Transverse colon (tissue), 4 donors: ENCODE measurements at regions not wholly inside any gene's neighbourhood (a gene's known extent, or its start where the extent isn't known, plus 50 kb on each side); places are given as distances from the start of the nearest gene placed in this dataset.

ENCODE experiments used
- DNase-seq: peaks from one replicate; pipeline ENCODE4 v3.0.0-alpha.2; 2019
- H3K27ac ChIP-seq, 4 donors: fragments of 200-600 bp; sonication (generic); 2 replicates each; pipeline ENCODE4 v1.5.1; 2016 to 2018; ENCODE audit warnings: inconsistent platforms in 4 of 4
- H3K27me3 ChIP-seq: fragments of 200-600 bp; sonication (generic); 2 replicates; pipeline ENCODE4 v1.5.1; 2017; ENCODE audit warnings: inconsistent platforms
- H3K36me3 ChIP-seq, 4 donors: fragments of 200-600 bp; sonication (generic); 2 replicates each; pipeline ENCODE4 v1.5.1; 2017 to 2019; ENCODE audit warnings: inconsistent platforms in 4 of 4
- H3K4me1 ChIP-seq, 4 donors: fragments of 200-600 bp; sonication (generic); 2 replicates each; pipeline ENCODE4 v1.5.1; 2017 to 2020; ENCODE audit warnings: inconsistent platforms in 4 of 4
- H3K4me3 ChIP-seq, 4 donors: fragments of 200-600 bp; sonication (generic); 1 replicate in 1 of 4; 2 replicates in 3 of 4; pipeline versions ENCODE4 v1.5.1 to v1.6.1; 2017 to 2019; ENCODE audit warnings: inconsistent platforms in 4 of 4
- H3K9me3 ChIP-seq, 2 donors: fragments of 200-600 bp; sonication (generic); 2 replicates each; pipeline ENCODE4 v1.5.1; 2017 to 2019; ENCODE audit warnings: inconsistent platforms in 2 of 2
- EP300 ChIP-seq: sonication (generic); formaldehyde crosslinking; IDR thresholded peaks from one replicate; pipeline ENCODE4 v1.6.1; 2017; ENCODE audit warnings: antibody characterized with exemption, low read depth
- POLR2A ChIP-seq: fragments of 450-650 bp; IDR thresholded peaks from one replicate; pipeline ENCODE4 v1.6.1; 2016; ENCODE audit warnings: antibody characterized with exemption, mild to moderate bottlenecking, moderate library complexity
- POLR2AphosphoS5 ChIP-seq, 3 donors: sonication (generic); formaldehyde crosslinking; IDR thresholded peaks; one replicate each; pipeline ENCODE4 v1.6.1; 2016; ENCODE audit warnings: antibody characterized with exemption in 3 of 3
- WGBS, 2 donors: methylation state at CpG; one replicate each; pipeline ENCODE4 v1.1.5; 2018; ENCODE audit warnings: low coverage in 1 of 2; 5-methylcytosine and 5-hydroxymethylcytosine counted together
- in situ Hi-C, 4 donors: fragments of 200-750 bp; cut with MboI; loops; one replicate each; pipeline versions ENCODE4 v1.15.0 to v1.15.1; 2017; ENCODE audit warnings: low sequenced_read_pairs in 3 of 4, low pct_ligation_motif_present in 1 of 4, low pct_unique_long_range_greater_than_20kb in 1 of 4
- intact Hi-C: fragments of 100-400 bp; cut with DNase I; formaldehyde crosslinking; loops from one replicate; pipeline ENCODE4 v1.15.1; 2023; ENCODE audit warnings: low total_unique reads
- TF ChIP-seq, protein P1 (sequence below), 5 experiments: fragments of 200-600 bp in 3 of 5; fragments of 450-650 bp in 2 of 5; sonication (generic) in 3 of 5; IDR thresholded peaks; 1 replicate in 2 of 5; 2 replicates in 3 of 5; pipeline ENCODE4 v1.5.1; 2016 to 2017; ENCODE audit warnings: antibody characterized with exemption in 5 of 5, inconsistent platforms in 3 of 5, mild to moderate bottlenecking in 2 of 5, moderate library complexity in 1 of 5

- 83 to 89% methylated on average over 1 of the region's 1 CpG for WGBS, 2 donors
- H3K27ac ChIP-seq: no peak overlapping the region
- DNase-seq: no peak
- H3K36me3 ChIP-seq: no peaks in the 10 kb centered on the region
- no peak overlapping the region for H3K4me3 ChIP-seq
- no peak for TF ChIP-seq POLR2AphosphoS5 (IDR thresholded peaks at IDR 0.05)
- TF ChIP-seq POLR2A: no peak
- no peak for TF ChIP-seq EP300
- TF ChIP-seq, protein P1, sequence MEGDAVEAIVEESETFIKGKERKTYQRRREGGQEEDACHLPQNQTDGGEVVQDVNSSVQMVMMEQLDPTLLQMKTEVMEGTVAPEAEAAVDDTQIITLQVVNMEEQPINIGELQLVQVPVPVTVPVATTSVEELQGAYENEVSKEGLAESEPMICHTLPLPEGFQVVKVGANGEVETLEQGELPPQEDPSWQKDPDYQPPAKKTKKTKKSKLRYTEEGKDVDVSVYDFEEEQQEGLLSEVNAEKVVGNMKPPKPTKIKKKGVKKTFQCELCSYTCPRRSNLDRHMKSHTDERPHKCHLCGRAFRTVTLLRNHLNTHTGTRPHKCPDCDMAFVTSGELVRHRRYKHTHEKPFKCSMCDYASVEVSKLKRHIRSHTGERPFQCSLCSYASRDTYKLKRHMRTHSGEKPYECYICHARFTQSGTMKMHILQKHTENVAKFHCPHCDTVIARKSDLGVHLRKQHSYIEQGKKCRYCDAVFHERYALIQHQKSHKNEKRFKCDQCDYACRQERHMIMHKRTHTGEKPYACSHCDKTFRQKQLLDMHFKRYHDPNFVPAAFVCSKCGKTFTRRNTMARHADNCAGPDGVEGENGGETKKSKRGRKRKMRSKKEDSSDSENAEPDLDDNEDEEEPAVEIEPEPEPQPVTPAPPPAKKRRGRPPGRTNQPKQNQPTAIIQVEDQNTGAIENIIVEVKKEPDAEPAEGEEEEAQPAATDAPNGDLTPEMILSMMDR (IDR thresholded peaks at IDR 0.05): no peak
- intact Hi-C loops (no loop called here), in situ Hi-C loops (no loop called here)
- H3K27me3 ChIP-seq: no peaks in the 10 kb centered on the region
- no peaks in the 10 kb centered on the region for H3K9me3 ChIP-seq
- no peaks in the 10 kb centered on the region for H3K4me1 ChIP-seq
Measured at GRCh38 chr20:54295686-54296085, 87.8 kb downstream of the PFDN4 start.

- TF ChIP-seq EP300: no peak
- no peak for TF ChIP-seq POLR2A
- TF ChIP-seq POLR2AphosphoS5 (IDR thresholded peaks at IDR 0.05): no peak
- TF ChIP-seq, protein P1 (IDR thresholded peaks at IDR 0.05): no peak
- intact Hi-C loops: no loop called here
- no peak for DNase-seq
Measured at GRCh38 chr20:54305421-54305820, 97.5 kb downstream of the PFDN4 start.

DNA sequence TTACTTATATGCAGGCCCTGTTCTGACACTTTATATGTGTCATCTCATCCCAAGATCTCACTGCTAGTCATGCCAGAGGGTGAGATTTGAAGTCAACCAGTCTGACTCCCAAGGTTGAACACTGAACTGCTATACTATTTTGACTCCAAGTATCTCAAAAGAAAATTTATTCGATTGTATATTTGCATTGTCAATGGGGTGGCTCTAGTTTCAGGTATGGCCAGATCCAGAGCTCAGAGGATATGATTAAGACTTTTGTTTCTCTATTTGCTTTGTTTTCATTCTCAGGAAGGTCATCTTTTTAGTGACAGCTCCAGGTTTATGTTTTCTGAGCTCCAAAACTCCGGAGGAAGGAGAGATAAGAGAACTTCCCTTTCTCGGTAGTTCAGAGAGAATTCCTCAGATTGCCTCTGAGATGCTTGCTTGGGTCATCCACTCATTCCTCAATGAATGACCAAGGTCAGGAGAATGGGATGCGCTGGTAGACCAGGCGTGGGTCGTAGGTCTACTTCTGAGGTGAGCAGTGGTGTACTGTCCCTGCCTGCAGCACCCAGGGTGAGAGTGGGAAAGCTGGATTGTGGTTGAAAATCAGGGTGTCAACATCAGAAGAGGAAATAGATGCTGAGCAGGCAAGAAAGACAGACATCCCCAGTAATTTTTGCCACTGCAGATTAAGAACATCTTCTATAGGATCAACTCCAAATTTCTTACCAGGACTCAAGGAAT, 99.3 kb downstream of the PFDN4 start:
- in situ Hi-C loops: no loop called here
- Histone ChIP-seq H3K27ac (no peak overlapping the region), H3K4me3 (no peak overlapping the region), H3K36me3 (no peaks in the 10 kb centered on the region), H3K27me3 (no peaks in the 10 kb centered on the region), H3K9me3 (no peaks in the 10 kb centered on the region), H3K4me1 (no peaks in the 10 kb centered on the region)
- TF ChIP-seq, protein P1 (IDR thresholded peaks at IDR 0.05): no peak
- no peak for TF ChIP-seq POLR2A
- no peak for TF ChIP-seq EP300
- no peak for TF ChIP-seq POLR2AphosphoS5 (IDR thresholded peaks at IDR 0.05)
- WGBS, 2 donors: 77 to 81% methylated on average over 3 to 6 of the region's 6 CpGs
- DNase-seq: no peak
- intact Hi-C loops: no loop called here

More at GRCh38 chr20:54305421-54305820, 97.5 kb downstream of the PFDN4 start:
- Histone ChIP-seq H3K36me3 (no peaks in the 10 kb centered on the region), H3K27me3 (no peaks in the 10 kb centered on the region), H3K27ac (no peak overlapping the region), H3K4me3 (no peak overlapping the region), H3K4me1 (no peaks in the 10 kb centered on the region), H3K9me3 (no peaks in the 10 kb centered on the region)
- 64 to 72% methylated on average over 7 of the region's 7 CpGs for WGBS, 2 donors
- in situ Hi-C loops: no loop called here

GRCh38 chr20:54308804-54309203, 100.9 kb downstream of the PFDN4 start:
- intact Hi-C loops: no loop called here
- no peak for DNase-seq
- no peak for TF ChIP-seq POLR2AphosphoS5 (IDR thresholded peaks at IDR 0.05)
- Histone ChIP-seq H3K27me3 (no peaks in the 10 kb centered on the region), H3K27ac (no peak overlapping the region), H3K4me1 (no peaks in the 10 kb centered on the region), H3K9me3 (no peaks in the 10 kb centered on the region), H3K4me3 (no peak overlapping the region), H3K36me3 (no peaks in the 10 kb centered on the region)
- in situ Hi-C loops: no loop called here
- 59 to 67% methylated on average over 1 to 4 of the region's 4 CpGs for WGBS, 2 donors

DNA sequence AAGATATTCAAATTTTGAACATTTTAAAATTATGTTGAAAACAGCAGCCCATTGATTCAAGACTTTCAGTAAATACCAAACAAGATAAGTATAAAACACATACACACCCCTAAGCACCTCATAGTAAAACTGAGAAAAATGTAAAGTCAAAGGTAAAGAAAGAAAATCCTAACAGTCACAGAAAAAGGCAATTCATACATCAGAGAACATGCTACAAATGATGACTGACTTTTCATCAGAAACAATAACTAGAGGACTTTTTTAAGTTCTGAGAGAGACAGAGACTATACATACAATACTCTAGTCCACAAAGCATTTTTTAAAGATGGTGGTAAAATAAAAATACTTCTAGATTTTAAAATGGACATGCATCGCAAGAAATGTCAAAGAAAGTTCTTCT, 111.0 kb downstream of the PFDN4 start:
- H3K4me3 ChIP-seq: no peak overlapping the region
- intact Hi-C loops: no loop called here
- H3K9me3 ChIP-seq: no peaks in the 10 kb centered on the region
- no peaks in the 10 kb centered on the region for H3K4me1 ChIP-seq
- no peaks in the 10 kb centered on the region for H3K36me3 ChIP-seq
- H3K27me3 ChIP-seq: no peaks in the 10 kb centered on the region
- 86 to 100% methylated on average over 1 of the region's 1 CpG for WGBS, 2 donors
- in situ Hi-C loops: no loop called here
- no peak overlapping the region for H3K27ac ChIP-seq
- no peak for TF ChIP-seq POLR2A
- TF ChIP-seq, protein P1 (IDR thresholded peaks at IDR 0.05): no peak
- no peak for TF ChIP-seq POLR2AphosphoS5 (IDR thresholded peaks at IDR 0.05)
- no peak for TF ChIP-seq EP300
- no peak for DNase-seq
